T-helper 2 cell treated with Interferon-gamma antibody and Interleukin-4, amounts not matched to agents 100 ng/mL and 5 ng/mL, for 36 hours (primary cell): ENCODE measurements at regions not wholly inside any gene's neighbourhood (a gene's known extent, or its start where the extent isn't known, plus 50 kb on each side); places are given as distances from the start of the nearest gene placed in this dataset.
"Not testable (repeated sequence)": the region's sequence is repeated elsewhere in the genome, so short reads cannot be mapped to it uniquely, and the experiment has no call there.

ENCODE experiments used
- intact Hi-C: fragments of 100-400 bp; cut with micrococcal nuclease; formaldehyde crosslinking; loops from one replicate; pipeline ENCODE4 v1.15.1; 2023

DNA sequence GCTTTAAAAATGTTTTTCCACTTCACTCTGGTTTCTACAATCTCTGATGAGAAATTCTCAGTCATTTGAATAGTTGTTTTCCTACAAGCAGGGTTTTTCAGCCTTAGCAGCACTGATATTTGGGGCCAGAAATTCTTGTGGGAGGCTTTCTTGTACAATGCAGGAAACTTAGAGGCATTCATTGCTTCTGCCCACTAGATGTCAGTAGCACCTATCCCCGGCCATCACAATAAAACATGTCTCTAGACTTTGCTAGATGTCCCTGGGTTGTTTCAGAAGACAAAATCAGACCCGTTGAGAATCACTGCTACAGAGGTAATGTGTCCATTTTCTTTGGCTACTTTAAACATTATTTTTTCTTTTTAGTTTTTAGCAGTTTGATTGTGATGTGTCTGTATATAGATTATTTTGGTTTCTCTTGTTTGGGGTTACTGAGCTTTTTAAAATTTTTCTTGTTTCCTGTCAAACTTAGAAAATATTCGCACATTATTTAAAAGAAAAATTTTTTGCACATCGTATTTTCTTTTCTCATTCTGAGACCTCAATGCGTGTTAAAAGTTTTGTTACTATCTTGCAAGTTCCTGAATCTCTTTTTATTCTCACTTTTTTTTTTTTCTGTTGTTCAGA is 60.8 kb upstream of the CCDC179 start:
- intact Hi-C loops, result no loop called here

DNA sequence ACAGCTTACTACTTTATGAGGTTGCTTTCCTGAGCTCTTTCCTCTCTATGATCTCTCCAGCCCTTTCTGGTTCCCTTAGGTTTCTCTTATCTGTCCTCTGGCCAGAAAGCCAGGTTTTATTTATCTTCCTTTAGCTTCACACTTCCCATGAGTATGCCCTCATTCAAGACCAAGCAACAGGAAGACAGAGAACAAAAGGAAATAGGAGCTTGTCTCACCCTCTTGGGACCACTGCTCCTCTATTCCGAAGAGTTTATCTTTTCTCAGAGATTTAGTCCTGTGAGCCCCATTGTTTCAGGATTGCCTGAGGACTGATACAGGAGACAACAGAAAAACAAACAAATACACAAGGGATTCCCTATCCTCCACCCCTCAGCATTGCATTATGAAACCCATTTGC is 62.4 kb upstream of the CCDC179 start:
- intact Hi-C loops, result no loop called here

DNA sequence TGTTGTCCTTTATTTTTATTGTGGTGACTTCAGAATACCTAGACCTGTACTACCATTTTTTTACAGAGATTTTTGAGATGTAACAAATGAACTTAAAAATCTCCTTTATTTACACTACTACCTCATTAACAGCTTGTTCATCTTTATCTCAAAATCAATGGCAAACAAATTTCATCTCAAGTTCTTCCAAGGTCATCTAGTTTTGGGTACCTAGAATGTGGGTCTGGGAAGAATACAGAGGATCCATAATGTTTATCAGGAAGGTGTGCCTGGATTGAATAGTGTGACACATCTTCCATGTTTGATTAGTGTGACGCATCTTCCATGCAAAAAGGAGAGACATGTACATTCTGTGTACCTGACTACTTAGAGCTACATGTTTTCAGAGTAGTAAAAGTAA is 63.3 kb upstream of the CCDC179 start:
- intact Hi-C loops, result no loop called here

DNA sequence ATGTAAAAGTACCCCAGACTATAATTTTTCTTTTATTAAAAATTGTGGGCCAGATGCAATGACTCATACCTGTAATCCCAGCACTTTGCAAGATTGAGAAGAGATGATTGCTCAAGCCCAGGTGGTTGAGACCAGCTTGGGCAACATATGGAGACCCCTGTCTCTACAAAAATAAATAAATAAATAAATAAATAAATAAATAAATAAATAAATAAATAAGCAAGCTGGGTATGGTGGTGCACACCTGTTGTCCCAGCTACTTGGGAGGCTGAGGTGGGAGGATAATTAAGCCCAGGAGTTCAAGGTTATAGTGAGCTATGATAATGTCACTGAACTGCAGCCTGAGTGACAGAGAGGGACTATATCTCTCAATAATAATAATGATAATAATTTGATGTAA is 66.1 kb upstream of the CCDC179 start:
- intact Hi-C loops, result no loop called here

DNA sequence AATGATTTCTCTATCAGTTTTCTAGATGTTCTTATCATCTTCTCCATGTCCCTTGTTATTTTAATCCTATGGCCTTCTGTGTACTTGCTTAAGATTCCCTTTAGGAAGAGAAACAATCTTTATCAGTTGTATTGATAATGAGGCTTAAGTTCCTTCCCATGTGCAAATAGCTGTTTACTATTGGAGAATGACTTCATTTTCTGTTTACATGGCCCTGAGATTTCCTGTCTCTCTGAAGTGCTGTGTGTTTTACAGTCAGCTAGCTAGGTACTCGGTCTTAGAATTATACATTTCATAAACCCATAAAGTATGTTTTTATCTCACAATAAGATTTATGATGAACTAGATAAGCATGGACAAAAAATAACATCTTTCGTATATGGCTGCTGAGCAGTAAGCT is 67.5 kb upstream of the CCDC179 start:
- intact Hi-C loops, result no loop called here

DNA sequence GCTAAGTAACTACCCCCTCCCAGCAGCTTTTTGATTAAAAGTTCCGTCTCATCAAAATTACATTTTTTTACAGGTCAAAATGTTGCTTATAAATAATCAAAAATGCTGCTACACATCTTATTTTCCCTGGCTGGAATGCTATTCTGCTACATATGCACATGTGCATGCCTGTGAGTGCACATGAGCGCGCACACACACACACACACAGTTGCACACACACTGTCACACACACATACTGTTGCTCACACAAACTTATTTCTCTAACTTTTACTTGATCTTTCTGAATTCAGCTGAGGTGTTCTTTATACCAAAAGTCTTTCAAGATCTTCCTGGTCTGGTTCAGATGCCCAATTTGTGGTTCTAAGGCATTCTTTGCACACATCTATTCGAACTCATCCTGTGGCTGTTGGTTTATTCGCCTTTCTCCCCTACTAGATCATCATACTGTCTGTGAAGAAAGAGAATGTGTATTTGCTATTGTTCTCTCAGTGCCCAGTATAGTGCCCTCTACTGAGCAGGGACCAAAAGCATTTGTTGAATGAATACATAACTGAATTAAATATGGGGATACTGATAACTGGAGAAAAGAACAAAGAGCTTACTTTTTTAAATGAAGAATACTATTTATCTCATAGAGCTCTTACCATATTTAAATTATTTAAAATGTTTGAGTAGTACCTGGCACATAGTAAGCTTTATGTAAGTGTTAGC is 68.1 kb upstream of the CCDC179 start:
- intact Hi-C loops, result no loop called here

DNA sequence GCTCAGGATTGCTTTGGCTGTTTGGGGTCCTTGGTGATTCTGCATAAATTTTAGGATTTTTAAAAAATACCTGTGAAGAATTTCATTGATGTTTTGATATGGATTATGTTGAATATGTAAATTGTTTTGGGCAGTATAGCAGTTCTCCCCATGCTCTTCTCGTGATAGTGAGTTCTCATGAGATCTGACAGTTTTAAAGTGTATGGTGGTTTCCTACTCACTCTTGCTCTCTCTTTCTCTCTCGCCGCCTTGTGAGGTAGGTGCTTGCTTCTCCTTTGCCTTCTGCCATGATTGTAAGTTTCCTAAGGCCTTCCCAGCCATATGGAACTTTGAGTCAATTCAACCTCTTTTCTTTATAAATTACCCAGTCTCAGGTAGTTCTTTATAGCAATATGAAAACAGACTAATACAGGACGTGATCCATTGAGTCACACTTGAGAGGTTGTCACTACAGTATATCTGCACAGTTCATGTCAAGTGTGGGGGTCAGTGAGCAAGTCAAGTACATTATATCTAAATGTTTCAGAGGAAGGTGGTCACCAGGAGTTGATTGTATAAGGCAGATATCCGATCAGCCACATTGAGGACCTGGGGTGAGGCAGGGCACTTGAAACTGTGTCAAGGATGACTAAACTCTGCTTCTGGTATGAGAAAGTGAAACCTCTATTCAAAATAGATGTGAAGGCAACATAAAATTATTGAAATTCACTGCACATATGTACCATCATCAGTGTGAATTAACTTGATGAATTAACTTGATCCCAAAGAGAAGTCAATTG is 70.7 kb upstream of the CCDC179 start:
- intact Hi-C loops, result no loop called here

DNA sequence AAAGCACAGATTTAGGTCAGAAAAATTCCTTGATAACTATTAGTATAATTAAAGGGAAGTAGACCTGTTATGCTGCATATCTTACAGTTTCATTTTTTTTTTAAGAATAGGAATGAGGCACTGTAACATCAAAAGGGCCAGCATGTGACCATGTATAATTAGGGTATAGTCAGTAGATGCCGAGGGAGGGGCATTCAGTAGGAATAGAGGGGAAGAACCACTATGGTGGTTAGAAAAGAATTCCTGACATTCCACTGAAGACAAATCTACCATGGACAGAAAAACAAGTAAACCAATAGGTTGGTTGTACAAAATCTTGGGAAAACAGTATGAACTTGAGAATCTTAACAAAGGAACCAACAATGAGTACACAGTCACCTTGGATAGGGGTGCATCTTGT is 78.4 kb upstream of the CCDC179 start:
- intact Hi-C loops, result no loop called here

DNA sequence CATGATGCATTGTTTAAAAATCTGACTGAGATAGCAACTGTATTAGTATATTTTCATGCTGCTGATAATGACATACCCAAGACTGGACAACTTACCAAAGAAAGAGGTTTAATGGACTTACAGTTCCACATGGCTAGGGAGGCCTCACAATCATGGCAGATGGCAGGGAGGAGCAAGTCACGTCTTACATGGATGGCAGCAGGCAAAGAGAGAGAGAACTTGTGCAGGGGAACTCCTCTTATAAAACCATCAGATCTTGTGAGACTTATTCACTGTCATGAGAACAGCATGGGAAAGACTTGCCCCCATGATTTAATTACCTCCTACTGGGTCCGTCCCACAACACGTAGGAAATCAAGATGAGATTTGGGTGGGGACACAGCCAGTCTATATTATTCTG is 81.3 kb upstream of the CCDC179 start:
- intact Hi-C loops, result not testable (repeated sequence)

DNA sequence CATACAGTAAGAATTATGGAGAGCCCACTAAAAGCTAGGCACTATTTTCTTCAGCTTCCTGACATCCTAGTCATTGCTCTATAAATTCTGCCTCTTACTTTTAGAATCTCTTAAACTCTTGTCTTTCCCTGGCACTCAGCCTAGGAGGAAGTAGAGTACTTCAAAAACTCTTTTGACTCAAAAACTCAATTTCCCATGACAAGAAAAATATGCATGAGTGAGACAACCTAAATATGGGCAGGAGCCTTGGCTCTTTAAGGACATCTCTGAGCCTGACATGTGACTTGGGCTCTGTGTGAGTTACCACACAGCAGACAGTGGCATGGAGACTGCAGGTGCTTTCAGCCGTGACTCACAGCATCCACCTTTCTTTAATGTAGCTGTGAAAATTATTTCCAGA is 97.5 kb upstream of the CCDC179 start:
- intact Hi-C loops, result no loop called here

DNA sequence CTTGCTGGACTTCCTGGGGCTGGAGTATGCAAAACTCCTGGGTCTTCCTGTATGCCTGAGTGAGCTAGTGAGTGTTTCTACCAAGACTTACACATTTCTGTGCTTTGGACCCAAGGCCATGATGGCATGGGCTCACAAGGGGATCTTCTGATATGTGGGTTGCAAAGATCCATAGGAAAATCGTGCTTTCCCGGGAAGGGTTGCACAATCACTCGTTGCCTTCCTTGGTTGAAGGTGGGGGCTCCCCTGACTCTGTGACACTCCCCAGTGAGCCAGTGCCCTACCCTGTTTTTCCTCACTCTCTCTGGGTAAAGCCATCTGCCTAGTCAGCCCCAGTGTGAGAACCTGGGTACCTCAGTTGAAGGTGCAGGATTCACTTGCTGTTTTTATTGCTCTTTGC is 114.0 kb upstream of the CCDC179 start:
- intact Hi-C loops, result no loop called here

DNA sequence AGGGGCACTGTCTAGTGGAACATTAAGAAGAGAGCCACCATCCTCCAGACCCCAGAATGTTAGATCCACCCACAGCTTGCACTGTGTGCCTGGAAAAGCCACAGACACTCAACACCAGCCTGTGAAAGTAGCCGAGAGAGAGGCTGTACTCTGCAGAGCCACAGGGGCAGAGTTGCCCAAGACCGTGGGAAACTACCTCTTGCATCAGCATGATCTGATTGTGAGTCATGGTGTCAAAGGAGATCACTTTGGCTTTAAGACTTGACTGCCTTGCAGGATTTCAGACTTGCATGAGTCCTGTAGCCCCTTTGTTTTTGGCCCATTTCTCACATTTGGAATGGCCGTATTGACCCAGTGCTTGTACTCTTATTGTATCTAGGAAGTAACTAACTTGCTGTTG is 115.9 kb upstream of the CCDC179 start:
- intact Hi-C loops, result no loop called here

DNA sequence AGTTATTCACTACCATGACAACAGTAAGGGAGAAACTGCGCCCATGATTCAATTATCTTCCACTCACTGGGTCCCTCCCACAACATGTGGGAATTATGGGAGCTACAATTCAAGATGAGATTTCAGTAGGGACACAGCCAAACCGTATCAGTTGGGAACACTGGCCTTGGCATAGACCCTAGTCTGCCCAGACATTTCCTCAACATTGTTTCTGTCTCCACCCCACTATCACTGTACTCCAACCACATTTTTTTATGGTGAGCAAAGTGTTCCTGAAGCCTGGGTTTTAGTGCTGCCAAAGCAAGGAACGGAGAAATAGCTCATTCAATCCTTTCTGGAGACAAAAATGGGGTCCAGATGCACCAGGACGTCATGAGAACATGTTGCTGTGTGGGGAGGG is 122.6 kb upstream of the CCDC179 start:
- intact Hi-C loops, result no loop called here

DNA sequence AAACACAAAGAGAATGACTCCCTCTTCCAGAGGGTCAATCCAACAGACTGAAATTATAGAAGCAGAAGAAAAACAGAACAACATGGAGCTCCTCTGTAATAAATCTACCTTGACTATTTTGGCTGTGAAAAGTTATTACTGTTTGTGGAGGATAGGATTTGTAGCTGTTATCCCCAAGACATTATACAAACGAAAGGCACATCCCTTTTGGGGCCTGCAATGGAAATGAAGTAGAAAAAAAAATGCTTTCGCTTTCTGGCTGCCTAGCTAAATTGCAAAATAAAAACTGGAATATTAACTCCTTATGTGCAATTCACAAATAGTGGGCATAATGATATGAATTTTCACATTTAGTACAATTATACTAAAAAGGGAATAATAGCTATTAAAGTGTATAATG is 123.8 kb upstream of the CCDC179 start:
- intact Hi-C loops, result no loop called here

DNA sequence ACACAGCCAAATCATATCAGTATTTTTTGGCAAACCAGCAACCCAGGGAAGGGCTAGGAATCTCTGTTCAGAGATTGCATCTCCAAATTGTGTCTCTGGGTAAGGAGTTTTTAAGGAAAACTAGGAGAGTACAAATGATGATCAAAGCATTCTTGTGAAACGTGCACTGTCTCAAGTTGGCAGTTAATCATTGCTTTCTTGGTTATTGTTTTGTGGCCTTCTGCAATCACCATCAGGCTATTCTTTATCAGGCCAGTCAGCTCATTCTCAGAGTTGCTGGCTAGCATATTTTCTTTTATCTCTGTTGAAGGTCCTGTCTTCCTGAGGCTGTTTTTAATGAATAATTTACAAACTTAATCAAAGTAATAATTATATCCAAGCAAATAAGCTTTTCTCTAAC is 129.1 kb upstream of the CCDC179 start:
- intact Hi-C loops, result no loop called here

DNA sequence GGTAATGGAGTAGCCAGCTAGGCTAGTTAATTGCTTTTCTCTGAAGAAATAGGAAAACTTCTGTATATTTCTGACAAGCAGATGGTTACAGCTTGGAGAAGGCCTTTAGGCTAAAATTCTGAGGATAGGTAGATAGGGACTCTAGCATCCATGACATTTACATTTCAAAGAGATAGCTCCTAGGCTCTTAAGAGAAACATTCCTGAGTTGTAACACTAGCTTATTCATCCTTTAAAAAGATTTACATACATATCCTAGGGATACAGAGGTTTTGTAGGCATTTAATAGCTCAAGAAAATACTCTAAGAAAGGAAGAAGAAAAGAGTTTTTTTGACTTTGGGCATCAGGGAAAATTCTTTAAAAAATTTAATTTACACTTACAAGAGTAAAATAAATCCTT is 130.9 kb upstream of the CCDC179 start:
- intact Hi-C loops, result no loop called here

DNA sequence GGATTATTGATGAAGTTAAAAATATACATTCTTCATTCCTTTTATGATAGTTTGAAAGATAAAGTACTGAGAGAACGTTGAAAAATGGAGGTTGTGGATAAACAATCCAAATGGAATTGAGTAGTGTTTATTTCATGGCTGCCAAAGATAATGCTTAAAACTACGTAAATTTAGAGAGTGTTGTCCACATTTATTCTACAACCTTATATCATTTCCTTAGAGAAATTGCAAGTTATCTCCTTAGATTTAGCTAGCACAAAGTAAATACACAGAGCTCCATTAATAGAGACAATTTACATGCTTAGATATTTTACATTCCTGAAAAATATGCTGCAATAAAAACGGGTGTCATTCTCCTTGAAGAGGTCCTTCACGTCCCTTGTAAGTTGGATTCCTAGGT is 146.5 kb upstream of the CCDC179 start:
- intact Hi-C loops, result no loop called here

DNA sequence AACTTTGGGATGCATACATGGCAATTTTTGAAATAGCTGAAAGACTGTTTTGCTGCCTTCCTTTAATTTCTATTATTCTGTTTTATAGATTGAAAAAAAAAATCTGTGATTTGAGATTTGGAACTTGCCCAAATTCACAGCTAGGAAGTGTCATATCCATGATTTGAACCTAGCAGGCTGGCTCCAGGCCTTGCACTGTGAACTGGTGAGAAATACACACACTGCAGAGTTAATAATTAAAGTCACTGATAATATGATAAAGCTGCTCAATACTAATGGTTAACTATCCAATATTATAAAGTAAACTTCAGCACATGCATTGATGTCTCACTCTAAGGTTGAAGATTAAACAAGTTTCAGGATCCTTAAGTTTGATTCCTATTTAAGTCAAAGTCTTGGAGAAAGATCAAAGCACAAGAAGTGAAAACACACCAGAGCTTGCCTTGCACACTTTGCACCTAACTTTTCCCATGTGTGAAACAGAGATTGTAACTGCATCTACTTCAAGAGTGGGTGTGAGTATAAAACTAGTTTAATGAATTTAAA is 150.6 kb upstream of the CCDC179 start:
- intact Hi-C loops, result no loop called here

DNA sequence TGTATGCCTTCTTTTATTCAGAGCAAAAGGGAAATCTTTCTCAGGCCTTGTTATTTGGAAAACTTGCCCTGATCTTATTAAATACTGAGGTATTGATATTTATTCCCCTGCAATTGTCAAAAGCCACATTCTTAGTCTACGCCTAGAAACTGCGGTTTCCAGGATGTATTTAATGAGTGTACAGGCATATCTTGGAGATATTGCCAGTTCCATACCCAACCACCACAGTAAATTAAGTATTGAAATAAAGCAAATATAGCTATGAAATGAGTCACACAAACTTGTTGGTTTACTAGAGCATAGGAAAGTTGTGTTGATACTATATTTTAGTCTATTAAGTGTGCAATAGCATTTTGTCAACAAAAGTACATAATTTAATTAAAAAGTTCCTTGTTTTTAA is 152.7 kb upstream of the CCDC179 start:
- intact Hi-C loops, result no loop called here

DNA sequence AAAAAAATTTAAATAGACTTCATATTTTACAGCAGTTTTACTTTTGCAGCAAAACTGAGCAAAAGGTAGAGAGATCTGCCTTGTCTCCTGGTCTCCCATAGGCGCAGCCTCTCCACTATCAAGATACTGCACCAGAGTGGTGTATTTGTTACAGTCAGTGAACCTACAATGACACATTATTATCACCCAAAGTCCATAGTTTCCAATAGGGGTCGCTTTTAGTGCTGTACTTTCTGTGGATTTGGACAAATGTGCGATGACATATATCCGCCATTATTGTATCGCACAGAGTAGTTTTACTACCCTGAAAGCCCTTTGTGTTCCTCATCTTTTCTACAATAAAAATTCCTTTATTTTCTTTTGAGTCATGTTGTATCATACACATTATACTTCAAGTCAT is 153.2 kb upstream of the CCDC179 start:
- intact Hi-C loops, result no loop called here

DNA sequence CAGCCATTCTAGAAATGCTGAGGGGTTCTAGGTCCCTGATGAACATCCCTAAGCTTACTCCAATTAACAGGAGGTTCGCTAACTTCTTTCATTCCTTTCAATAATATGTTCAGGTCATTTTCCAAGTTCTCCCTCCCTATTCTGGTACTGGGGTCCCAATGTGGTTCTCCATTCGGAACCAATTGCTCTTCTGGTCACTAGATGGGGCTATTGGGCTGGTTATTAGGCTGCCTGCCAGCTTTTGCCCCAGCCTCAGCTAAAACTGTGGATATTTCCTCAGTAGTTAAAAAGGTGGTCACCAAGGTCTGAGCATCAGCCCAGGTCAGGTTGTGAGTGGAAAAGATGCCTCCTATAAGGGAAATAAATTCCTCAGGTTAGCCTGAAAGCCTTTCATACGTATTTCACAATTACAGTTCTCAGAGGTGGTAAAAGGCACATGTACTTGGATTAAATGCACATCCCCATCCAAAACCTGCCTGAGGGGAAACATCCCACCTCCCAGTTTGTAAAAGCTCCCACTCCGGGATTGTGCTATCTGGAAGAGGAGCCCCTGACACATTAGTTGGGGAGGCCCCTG is 161.1 kb upstream of the CCDC179 start:
- intact Hi-C loops, result no loop called here

DNA sequence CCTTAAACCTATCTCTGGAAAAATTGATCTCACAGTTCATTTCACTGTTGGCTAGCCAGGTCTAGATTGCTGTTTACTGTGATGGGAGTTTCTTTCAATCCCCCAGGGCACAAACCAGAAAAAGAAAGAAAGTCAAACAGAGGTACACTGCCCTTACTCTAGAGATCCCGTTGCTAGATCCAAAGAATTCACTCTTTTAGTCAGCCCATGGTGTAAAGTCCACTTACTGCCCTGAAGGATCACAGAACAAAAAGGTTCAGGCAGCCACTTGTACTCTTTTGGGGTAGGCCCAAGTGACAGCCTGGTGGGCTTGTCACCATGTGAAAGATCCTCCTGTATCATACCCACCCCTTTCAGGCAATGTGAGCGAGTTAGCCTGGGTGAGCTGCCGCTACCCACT is 162.6 kb upstream of the CCDC179 start:
- intact Hi-C loops, result no loop called here
